DMS153 treated with DMSO at 0.1 percent for 48 hours (cell line): ENCODE measurements at regions not wholly inside any gene's neighbourhood (a gene's known extent, or its start where the extent isn't known, plus 50 kb on each side); places are given as distances from the start of the nearest gene placed in this dataset.
"Not testable (repeated sequence)": the region's sequence is repeated elsewhere in the genome, so short reads cannot be mapped to it uniquely, and the experiment has no call there.

Experiments used
- DNase-seq: peaks from one replicate; lab custom pipeline; 2025; ENCODE audit not compliant: unreplicated experiment; lab: John Stamatoyannopoulos, UW

DNA sequence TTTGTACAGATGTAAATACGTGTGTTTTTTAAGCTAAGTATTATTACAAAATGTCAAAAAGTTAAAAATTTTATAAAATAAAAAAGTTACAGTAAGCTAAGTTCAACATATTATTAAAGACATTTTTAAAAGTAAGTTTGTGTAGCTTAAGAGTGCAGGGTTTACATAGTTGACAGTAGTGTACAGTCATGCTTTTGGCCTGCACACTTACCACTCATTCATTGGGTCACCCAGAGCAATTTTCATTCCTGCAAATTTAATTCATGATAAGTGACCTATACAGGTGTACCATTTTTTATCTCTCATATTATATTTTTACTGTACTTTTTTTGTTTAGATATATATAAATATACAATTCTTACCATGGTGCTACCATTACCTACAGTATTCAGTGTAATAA, 769.9 kb upstream of the SLITRK6 start:
- DNase-seq: no peak

DNA sequence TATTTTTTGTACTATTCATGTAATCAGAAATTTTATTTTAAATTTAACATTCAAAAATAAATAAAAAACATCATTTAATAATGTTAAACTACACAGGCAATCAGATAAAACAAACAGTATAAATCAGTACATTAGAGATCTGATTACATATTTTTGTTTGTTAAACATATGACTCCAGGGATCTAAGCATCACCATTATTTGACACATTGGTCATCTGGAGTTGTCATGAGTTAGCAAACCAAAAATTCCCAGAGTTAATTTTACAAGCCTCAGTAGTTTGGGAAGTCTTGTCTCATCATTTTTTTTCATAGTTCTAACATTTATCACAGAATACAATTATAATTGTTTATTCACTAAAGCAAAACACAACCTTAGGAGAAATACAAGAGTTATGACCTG, 770.8 kb upstream of the SLITRK6 start:
- no peak for DNase-seq

DNA sequence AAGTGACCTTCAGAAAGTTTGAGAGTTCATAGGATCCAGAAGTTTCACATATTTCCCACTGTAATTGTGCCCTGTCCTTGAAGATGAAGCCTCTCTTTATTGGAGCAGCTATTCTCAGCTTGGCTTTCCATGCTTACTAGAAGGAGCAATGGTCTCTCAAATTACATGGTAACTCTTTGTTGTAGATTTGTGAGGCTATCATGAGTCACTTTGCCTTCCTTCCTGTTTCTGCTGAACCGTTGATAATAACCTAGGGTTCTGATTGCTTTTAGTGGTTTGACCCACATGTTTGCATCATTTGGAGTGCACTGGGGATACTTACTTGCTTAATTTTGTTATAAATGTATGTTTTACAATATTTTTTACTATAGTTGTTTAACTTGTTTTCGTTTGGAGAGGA, 772.9 kb upstream of the SLITRK6 start:
- no peak for DNase-seq

DNA sequence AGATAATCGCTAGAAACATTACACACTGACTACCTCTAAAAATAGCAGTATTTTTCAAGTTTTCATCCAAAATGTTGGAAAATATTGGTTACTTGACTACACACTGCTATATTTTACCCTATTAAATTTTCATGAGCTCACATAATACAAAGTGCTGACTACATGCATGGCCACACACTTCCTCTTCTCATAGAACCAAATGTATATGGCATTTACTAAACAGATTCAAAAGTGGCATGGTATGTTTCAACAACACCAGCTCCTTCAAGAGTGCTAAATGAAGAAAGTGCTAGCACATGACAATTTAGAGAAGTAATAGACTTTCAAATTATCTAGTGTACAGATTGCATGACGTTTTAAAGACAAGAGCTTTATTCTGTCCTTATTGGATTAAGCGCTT, 780.4 kb upstream of the SLITRK6 start:
- no peak for DNase-seq

DNA sequence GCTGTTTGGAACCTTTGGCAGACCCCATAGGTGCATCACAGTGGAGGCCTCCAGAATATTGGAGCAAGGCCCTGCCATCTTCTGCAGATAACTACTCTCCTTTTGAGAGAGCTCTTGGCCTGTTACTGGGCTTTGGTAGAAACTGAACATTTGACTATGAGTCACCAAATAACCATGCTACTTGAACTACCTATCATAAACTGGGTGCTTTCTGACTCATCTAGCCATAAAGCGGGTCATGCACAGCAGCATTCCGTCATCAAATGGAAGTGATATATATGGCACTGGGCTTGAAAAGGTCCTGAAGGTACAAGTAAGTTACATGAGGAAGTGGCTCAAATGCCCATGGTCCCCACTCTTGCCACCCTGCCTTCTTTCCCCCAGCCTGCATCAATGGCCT, 782.5 kb upstream of the SLITRK6 start:
- DNase-seq: no peak

DNA sequence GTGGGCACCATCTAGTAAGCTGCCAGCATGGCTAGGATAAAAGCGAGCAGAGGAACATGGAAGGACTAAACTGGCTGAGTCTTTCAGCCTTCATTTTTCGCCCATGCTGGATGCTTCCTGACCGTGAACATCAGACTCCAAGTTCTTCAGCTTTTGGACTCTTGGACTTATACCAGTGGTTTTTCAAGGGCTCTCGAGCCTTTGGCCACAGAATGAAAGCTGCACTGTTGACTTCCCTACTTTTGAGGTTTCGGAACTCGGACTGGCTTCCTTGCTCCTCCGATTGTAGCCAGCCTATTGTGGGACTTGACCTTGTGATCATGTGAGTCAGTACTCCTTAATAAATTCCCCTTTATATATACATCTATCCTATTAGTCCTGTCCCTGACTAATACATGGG, 785.1 kb upstream of the SLITRK6 start:
- DNase-seq: no peak

DNA sequence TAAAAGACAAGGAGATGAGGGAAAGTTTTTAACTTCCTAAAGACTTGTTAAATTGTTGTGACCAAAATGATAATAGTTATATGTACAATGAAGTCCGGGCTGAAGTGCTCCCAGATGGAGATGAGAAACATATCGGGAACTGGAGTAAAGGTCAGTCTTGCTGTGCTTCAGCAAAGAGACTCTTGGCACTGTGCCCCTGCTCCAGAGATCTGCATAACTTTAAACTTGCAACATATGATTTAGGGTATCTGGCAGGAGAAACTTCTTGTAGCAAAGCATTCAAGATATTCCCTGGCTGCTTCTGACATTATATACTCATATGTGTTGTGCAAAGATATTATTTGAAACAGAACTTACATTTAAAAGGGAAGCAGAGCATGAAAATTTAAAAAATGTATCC, 786.6 kb upstream of the SLITRK6 start:
- DNase-seq: no peak

DNA sequence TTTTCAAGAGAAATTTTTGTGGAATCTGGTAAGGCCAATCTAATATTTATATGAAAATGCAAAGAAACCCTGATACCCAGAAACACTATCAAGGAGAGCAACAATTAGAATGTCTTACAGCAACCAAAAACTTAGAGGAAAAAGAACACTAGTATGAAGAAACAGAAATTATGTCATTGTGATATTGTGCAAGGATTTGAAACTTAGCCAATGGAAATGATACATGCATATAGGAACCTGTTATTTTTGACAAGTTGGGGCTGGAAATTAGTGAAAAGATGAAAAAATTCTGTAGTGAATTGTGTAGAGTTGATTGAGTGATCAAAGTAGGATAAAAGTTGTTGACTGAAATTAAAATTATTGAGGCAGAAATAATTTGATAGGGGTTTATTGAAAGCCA, 792.6 kb upstream of the SLITRK6 start:
- no peak for DNase-seq

DNA sequence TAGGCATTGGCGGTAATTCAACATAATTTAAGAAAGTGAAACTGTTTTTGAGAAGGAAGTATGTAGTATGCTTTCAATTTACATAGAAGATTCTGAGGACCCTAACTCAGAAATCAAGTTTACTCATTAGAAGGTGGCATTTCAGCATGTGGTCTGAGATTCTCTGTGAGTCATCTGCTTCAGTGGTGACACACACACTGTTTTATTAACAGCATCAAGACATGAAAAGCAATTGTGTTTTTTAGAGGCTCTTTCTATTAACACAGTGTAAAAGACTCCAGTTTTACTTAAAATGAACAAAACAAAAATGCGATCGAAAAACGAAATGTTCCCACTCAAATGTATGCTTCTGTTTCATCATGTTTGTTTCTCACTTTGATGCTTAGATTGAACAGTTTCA, 802.1 kb upstream of the SLITRK6 start:
- DNase-seq: no peak

DNA sequence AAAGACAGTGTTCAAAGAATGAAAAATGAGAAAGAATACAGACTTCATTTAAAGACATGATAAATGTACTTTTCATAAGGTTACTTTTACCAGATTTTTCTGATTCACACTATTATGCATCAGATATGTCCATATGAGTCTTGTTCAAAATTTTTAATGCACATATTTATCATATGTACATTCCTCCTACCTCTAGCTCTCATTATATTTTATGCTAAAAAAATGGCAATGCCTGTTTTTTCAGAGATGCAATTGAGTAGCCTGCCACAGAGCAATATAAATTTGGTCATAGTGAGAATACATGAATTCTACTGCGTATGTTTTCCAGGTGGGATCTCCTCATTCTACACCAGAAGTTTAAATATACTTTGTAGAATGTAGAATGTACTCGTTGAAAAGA, 807.0 kb upstream of the SLITRK6 start:
- no peak for DNase-seq

DNA sequence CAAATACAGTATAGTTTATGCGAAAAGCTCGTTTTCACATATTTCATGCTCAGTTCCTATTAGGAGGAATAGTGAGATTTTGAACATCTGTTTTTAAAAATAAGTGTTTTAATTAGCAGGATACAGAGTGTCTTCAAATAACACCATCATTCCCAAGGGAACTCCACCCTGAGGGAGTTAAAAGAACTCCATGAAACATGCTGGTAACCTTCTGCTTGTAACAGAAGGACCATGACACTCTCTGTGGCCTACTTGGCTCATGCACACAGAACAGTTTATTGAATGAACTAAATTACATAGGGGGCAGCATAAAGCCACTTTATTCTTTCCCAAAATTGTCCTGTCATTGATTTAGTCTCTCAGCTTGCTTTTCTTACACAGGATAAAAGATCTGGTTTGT, 809.5 kb upstream of the SLITRK6 start:
- no peak for DNase-seq

DNA sequence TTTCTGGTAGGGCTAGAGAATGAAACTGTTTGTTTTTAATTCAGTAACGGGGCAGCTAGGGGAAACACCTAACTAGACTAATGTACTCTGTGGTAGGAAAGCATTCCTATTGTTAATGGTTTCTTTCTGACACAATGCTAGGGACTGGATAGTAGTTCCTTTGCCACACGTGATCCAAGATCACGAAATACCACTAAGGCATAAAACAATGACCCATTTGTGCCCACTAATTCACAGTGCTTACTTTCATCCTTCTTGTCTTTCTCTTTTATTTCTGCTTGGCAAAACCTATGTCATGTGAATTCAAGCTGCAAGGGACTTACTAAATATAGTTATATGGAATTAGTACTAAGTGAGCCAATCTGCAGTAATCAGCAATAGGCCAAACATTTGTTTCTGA, 834.1 kb upstream of the SLITRK6 start:
- DNase-seq: no peak

DNA sequence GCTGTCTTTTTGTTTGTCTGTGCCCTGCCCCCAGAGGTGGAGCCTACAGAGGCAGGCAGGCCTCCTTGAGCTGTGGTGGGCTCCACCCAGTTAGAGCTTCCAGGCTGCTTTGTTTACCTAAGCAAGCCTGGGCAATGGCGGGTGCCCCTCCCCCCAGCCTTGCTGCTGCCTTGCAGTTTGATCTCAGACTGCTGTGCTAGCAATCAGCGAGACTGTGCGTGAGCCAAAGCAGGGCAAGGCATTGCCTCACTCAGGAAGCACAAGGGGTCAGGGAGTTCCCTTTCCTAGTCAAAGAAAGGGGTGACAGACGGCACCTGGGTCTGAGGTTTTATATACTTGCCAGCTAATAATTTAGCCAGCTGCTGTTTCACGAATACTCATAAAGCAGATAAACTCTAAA, 852.0 kb upstream of the SLITRK6 start:
- not testable (repeated sequence) for DNase-seq

DNA sequence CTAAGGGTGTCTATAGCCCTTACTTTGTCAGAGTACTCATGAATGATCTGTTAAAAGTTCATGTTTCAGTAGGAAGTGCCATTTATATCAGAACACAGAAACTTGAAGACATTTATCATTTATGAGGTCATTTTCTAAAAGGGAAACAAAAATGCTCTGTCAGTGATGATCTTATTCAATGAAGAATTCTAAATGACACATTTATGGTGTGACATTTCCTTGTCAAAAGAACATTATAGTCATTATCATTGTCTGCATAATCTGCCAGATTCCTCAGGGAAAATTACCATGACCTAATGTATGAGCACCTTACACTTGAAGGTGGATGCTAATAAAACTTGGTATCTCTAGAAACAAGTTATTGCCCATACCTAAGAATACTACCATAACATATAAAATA, 853.8 kb upstream of the SLITRK6 start:
- no peak for DNase-seq

DNA sequence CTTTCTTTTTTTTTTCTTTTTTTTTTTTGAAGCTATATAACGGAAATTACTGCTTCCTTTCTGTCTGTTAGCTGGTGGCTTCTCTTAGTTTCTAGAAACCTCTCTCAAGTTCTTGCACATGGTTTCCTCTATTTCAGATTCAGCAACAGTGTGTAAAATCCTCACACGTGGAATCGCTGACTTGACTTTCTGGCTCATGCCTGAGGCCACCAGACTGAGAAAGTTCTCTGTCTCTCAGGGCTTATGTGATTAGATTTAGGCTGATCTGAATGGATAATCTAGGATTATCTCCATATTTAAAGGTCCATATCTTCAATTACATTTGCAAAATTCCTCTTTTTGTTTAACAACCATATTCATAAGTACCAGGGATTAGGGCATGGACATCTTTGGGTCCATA, 856.3 kb upstream of the SLITRK6 start:
- no peak for DNase-seq

DNA sequence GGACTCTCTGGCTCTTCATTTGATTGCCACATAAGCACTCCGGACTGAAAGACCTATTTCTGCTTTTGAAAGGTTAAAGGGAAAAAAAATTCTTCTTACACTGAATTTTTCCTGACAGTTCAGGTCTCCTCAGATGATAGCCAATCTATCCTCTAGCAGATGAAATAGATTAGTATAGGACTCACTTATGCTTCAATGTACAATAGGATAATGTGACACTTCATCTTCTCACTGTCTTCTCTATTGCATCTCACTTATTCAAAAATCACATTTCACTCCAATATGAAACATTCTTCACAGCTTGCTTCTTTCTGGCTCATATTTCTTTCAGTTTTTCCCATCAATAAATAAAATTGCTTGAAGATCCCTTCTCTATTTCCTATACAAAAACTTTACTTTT, 860.9 kb upstream of the SLITRK6 start:
- no peak for DNase-seq

DNA sequence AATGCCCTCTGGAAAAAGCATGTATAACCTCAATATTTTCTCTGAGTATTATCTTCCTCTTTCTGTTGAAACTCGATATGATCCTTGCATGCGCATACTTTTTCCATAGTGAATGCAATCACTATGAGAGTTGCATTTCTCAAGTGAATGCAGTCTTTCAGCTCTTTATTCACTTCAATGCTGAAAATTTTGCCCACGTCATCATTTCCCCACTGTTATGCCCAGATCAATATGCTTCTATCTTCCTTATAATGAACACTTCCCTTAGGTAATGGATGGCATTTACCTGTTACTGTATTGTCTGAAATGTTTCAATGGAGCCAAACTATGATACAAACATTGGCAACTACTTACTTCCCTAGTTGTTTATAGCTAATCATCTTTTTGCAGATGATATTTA, 866.6 kb upstream of the SLITRK6 start:
- no peak for DNase-seq

DNA sequence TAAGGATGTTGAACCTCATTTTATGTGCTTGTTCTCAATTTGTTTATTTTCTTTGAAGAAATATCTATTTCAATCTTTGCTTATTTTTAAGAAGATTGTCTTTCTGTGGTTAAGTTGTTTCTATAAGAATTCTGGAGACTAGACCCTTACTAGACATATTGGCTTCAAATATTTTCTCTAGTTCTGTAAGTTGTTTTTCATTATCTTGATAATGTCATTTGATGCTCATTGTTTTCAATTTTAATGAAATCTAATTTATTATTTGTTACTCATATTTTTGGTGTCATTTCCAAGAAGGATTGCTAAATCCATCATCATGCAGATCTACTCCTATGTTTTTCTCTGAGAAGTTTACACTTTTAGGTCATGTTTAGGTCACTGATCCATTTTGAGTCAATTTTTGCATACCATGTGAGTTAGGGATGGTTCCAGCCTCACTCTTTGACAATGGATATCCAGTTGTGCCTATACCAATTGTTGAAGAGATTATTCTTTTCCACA, 874.8 kb upstream of the SLITRK6 start:
- no peak for DNase-seq

DNA sequence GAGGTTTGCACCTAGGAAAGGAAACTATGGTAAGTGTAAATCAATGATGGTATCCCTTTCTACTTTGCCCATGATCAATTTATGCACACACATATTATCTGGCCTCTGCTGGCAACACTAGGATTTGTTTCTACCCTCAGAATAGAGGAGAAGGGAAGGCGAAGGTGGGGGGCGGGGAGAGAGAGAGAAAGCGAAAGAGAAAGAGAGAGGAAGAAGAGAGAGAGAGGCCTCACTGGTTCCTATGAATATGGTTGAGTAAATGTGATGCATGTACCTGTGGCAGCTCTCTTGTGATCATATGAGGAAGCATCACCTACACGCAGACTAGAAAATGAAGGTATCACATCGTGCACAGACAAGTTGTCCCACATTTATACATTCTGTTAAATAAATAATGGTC, 882.0 kb upstream of the SLITRK6 start:
- DNase-seq: no peak

DNA sequence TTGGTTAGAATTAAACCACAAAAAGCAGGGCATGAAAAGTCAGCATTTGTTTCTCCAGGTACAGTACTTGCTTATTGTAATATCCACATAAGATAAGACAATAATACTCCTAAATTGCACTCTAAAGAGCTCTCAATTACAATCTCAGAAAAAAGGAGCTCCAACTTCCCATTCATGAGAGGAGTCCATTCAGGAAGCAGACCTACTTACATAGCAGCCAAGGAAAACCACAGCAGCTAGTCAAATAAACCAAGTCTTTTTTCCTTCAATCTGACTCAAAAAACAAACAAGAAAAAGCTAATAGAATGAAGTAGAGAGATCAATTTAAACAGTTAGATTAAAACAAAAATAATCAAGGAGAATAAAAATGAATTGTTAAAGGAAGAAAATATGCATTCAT, 885.2 kb upstream of the SLITRK6 start:
- DNase-seq: peak; percentile 18

DNA sequence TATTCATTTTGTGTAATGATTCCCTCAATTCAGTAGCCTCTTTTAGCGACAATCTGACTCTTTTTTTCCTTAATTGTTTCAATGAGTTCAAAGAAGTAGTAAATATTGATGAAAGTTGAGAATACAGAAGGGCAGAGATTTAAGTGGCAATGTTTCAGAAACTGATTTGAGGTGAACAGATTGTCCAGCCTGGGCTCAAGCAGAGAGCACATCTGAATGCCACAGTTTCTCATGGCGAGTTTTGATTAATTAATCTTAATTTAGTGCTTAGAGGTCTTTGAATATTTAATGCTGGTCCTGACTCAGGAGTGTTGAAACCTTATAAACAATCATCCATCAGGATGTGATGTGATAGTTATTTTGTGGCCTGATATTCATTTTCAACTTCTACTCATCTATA, 890.7 kb upstream of the SLITRK6 start:
- no peak for DNase-seq

DNA sequence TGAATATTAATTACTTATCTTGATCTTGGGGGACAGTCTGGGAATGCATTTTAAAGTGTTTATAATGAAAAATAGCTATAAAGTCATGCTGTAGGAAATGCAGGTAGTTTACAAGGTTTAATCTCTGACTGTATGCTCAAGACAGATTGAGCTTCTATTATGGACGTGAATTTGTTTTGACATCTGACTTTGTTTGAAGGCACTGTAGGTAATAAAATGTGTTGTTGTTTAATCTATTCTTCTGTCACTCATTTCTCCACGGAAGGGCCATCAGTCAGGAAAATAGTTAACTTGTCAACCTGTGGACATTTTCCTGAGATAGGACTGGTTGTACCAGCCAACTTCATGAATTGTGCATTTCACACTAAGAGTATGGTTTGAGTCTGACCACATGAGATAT, 893.1 kb upstream of the SLITRK6 start:
- DNase-seq: no peak

DNA sequence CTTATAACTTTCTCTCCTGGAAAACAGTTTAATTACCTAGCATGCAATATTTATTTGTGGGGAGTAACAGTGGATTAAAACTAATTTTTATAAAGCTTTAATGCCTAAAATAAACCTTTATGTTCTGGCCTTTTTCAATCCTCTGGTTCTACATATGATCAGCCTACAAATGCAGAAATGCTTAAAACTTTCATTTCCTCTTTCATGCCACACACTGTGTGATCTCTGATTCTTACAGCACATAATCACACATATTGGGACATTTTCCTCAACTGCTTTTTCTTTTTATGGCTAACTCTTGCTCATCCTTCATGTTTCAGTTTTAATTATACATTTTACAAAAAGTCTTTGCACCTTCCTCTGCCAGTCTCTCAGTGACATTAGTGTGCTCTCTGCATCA, 910.8 kb upstream of the SLITRK6 start:
- DNase-seq: no peak

DNA sequence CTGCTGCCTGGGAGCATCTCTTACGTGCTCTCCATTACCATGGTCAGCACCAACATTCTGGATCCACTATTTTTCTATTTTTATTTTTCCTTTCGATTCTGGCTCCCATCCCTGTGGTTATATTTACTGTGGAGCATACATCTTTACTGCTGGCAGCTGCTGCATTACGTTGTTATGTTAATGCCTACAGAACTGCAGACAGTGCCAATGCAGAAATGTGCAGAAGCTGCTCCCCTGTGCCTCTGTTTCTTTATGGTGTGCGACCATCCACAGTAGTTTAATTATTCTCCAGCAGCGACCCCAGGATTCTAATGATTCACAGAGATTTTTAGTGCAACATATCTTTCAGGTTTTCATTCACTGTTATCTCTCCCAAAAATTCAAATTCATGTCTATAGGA, 911.7 kb upstream of the SLITRK6 start:
- DNase-seq: no peak
